Endodermal cell (in vitro differentiated cells): ENCODE measurements at regions not wholly inside any gene's neighbourhood (a gene's known extent, or its start where the extent isn't known, plus 50 kb on each side); places are given as distances from the start of the nearest gene placed in this dataset.

Experiments
- DNase-seq: peaks from one replicate; pipeline ENCODE4 v3.0.0-alpha.2; 2017
- H3K27ac ChIP-seq: 2 replicates; pipeline ENCODE4 v1.5.1; 2013; ENCODE audit warnings: mild to moderate bottlenecking, low read depth, low read length, moderate library complexity
- H3K27me3 ChIP-seq: 2 replicates; pipeline ENCODE4 v1.6.1; 2013; ENCODE audit warnings: mild to moderate bottlenecking, low read length, moderate library complexity; ENCODE audit not compliant: insufficient read depth, control insufficient read depth, poor library complexity, severe bottlenecking
- H3K36me3 ChIP-seq: 2 replicates; pipeline ENCODE4 v1.7.0; 2013; ENCODE audit warnings: mild to moderate bottlenecking, low read length, moderate library complexity; ENCODE audit not compliant: control insufficient read depth, insufficient read depth
- H3K4me1 ChIP-seq: one replicate; pipeline ENCODE4 v1.7.0; 2013; ENCODE audit warnings: low read length; ENCODE audit not compliant: control insufficient read depth, insufficient read depth
- H3K4me3 ChIP-seq: 2 replicates; pipeline ENCODE4 v1.5.1; 2013; ENCODE audit warnings: mild to moderate bottlenecking, low read length, moderate library complexity
- H3K9ac ChIP-seq: 2 replicates; pipeline ENCODE4 v1.6.1; 2013; ENCODE audit warnings: mild to moderate bottlenecking, low read length, moderate library complexity; ENCODE audit not compliant: poor library complexity, severe bottlenecking; ENCODE audit errors: extremely low read depth
- H3K9me3 ChIP-seq: 2 replicates; pipeline ENCODE4 v1.6.1; 2013; ENCODE audit warnings: mild to moderate bottlenecking, low read length, moderate library complexity; ENCODE audit not compliant: control insufficient read depth
- H3K27ac Mint-ChIP-seq: 2 replicates; pipeline ENCODE4 v1.8.0; 2020; ENCODE audit warnings: mixed read lengths
- H3K27me3 Mint-ChIP-seq: 2 replicates; pipeline ENCODE4 v1.8.0; 2021; ENCODE audit warnings: mild to moderate bottlenecking, mixed read lengths; ENCODE audit not compliant: insufficient read depth
- H3K36me3 Mint-ChIP-seq: 2 replicates; pipeline ENCODE4 v1.8.0; 2020; ENCODE audit warnings: low read depth, mixed read lengths
- H3K4me1 Mint-ChIP-seq: 2 replicates; pipeline ENCODE4 v1.8.0; 2020; ENCODE audit warnings: mixed read lengths
- H3K4me3 Mint-ChIP-seq: 2 replicates; pipeline ENCODE4 v1.8.0; 2020; ENCODE audit warnings: mild to moderate bottlenecking, moderate library complexity, mixed read lengths
- H3K9me3 Mint-ChIP-seq: 2 replicates; pipeline ENCODE4 v1.8.0; 2020; ENCODE audit warnings: mild to moderate bottlenecking, mixed read lengths
- WGBS, 2 experiments: methylation state at CpG; one replicate each; pipeline versions ENCODE4 v1.1.5 to v1.1.7; 2013; ENCODE audit warnings: missing lambda C conversion rate in 2 of 2, mixed read lengths in 1 of 2; ENCODE audit not compliant: insufficient coverage in 1 of 2, insufficient read length in 1 of 2; 5-methylcytosine and 5-hydroxymethylcytosine counted together
- TF ChIP-seq, protein P1 (sequence below): fragments of 200-600 bp; sonication (generic); conservative IDR thresholded peaks from 2 replicates; pipeline ENCODE4 v1.5.0; 2021; ENCODE audit warnings: antibody characterized with exemption, mild to moderate bottlenecking

DNA sequence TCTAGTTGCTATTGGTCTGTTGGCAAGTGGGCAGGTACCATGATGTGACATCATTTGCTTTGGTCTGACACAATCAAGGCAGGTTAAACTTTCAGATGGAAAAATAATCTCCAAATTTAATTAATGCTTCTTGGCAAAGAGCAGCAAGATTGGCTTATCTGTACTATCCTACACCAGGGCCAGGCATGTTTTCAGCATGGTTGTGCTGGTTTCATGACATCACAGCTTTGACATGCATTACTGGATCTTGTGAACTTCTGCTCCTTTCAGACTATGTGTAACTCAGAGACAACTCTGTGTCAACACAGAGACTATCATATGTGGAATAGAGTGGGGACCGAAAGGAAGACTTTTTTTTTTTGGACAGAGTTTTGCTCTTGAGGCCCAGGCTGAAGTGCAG is 520.5 kb downstream of the TDRD15 start:
- H3K27me3 Mint-ChIP-seq = no peaks in the 10 kb centered on the region
- peaks cover 9% of the 10 kb centered on the region for H3K4me1 ChIP-seq
- H3K9me3 Mint-ChIP-seq = no peaks in the 10 kb centered on the region
- no peak overlapping the region for H3K4me3 ChIP-seq
- no peak overlapping the region for H3K4me3 Mint-ChIP-seq
- no peaks in the 10 kb centered on the region for H3K27me3 ChIP-seq
- TF ChIP-seq, protein P1, sequence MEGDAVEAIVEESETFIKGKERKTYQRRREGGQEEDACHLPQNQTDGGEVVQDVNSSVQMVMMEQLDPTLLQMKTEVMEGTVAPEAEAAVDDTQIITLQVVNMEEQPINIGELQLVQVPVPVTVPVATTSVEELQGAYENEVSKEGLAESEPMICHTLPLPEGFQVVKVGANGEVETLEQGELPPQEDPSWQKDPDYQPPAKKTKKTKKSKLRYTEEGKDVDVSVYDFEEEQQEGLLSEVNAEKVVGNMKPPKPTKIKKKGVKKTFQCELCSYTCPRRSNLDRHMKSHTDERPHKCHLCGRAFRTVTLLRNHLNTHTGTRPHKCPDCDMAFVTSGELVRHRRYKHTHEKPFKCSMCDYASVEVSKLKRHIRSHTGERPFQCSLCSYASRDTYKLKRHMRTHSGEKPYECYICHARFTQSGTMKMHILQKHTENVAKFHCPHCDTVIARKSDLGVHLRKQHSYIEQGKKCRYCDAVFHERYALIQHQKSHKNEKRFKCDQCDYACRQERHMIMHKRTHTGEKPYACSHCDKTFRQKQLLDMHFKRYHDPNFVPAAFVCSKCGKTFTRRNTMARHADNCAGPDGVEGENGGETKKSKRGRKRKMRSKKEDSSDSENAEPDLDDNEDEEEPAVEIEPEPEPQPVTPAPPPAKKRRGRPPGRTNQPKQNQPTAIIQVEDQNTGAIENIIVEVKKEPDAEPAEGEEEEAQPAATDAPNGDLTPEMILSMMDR = no peak
- no peak for DNase-seq
- H3K27ac ChIP-seq = no peak overlapping the region
- H3K27ac Mint-ChIP-seq = no peak overlapping the region
- no peaks in the 10 kb centered on the region for H3K9me3 ChIP-seq
- H3K9ac ChIP-seq = no peak overlapping the region
- H3K36me3 ChIP-seq = no peaks in the 10 kb centered on the region
- peaks cover 18% of the 10 kb centered on the region for H3K4me1 Mint-ChIP-seq
- 87 to 92% methylated on average over 1 of the region's 1 CpG for WGBS, 2 experiments
- H3K36me3 Mint-ChIP-seq = no peaks in the 10 kb centered on the region

DNA sequence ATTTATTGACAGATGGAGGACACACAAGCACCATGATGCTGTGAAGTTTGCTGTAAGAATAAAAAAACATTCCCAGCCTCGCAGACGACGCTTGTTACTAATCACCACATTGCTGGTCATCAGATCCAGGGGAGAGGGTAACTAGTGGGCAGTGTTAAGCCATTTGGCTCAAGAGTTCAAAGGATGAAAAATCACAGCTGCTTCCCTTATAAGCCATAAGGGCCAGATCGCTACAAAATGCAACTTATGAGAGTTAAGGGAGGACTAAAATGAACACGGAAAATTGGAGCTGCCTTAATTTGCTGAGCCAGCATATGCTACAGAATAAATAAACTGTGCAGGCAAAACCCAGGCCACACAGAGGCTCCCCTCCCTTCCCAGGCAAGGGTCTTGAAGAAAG is 522.6 kb downstream of the TDRD15 start:
- Histone ChIP-seq H3K9me3 (no peaks in the 10 kb centered on the region), H3K9ac (no peak overlapping the region), H3K4me3 (no peak overlapping the region), H3K36me3 (no peaks in the 10 kb centered on the region), H3K27ac (no peak overlapping the region), H3K4me1 (peaks cover 9% of the 10 kb centered on the region), H3K27me3 (no peaks in the 10 kb centered on the region)
- Mint-ChIP-seq H3K27ac (no peak overlapping the region), H3K4me1 (peaks cover 18% of the 10 kb centered on the region), H3K36me3 (no peaks in the 10 kb centered on the region), H3K27me3 (no peaks in the 10 kb centered on the region), H3K9me3 (no peaks in the 10 kb centered on the region), H3K4me3 (no peak overlapping the region)
- DNase-seq = no peak
- WGBS, 2 experiments = 90 to 91% methylated on average over 3 to 5 of the region's 5 CpGs
- TF ChIP-seq, protein P1 = no peak

DNA sequence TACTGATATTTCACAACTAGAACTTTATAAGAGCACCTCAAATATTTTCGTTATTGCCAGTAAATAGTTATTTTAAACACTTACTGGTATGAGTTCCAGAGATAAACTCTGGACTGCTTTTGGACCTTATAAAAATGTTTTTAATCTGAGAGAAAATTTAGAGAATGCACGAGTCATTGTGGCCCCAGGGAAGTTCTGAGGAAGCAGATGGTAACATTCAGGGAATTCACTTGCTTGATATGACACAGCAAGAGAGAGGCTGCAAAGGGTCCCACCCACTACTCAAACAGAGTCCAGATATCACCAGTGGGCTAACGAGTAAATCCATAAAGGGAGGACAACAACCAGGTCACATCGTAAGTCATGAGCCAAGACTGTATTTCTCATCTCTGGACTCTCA is 526.8 kb downstream of the TDRD15 start:
- H3K27me3 ChIP-seq = no peaks in the 10 kb centered on the region
- H3K27ac ChIP-seq = no peak overlapping the region
- no peaks in the 10 kb centered on the region for H3K9me3 ChIP-seq
- no peaks in the 10 kb centered on the region for H3K36me3 ChIP-seq
- no peaks in the 10 kb centered on the region for H3K36me3 Mint-ChIP-seq
- no peak overlapping the region for H3K9ac ChIP-seq
- TF ChIP-seq, protein P1 = no peak
- H3K4me1 Mint-ChIP-seq = peaks cover 17% of the 10 kb centered on the region
- H3K4me3 ChIP-seq = no peak overlapping the region
- no peaks in the 10 kb centered on the region for H3K9me3 Mint-ChIP-seq
- H3K27me3 Mint-ChIP-seq = no peaks in the 10 kb centered on the region
- no peak for DNase-seq
- no peaks in the 10 kb centered on the region for H3K4me1 ChIP-seq
- no peak overlapping the region for H3K4me3 Mint-ChIP-seq
- WGBS, 2 experiments = 91 to 94% methylated on average over 2 to 4 of the region's 4 CpGs
- H3K27ac Mint-ChIP-seq = no peak overlapping the region
